Heart right ventricle (tissue), 16 donors: ENCODE measurements at regions not wholly inside any gene's neighbourhood (a gene's known extent, or its start where the extent isn't known, plus 50 kb on each side); places are given as distances from the start of the nearest gene placed in this dataset.

Source experiments
- ATAC-seq, 8 donors: fragments of 200-7000 bp; cut with Tn5 transposase; one replicate each; pipeline ENCODE4 v1.9.1; 2020; ENCODE audit warnings: mild to moderate bottlenecking in 8 of 8, moderate library complexity in 8 of 8, moderate number of reproducible peaks in 1 of 8
- DNase-seq, 2 donors: peaks; one replicate each; pipeline ENCODE4 v3.0.0-alpha.2; 2020
- H3K27ac ChIP-seq, 10 donors: fragments of 200-600 bp; sonication (generic) in 2 of 10; one replicate each; pipeline versions ENCODE4 v1.5.0 to v1.8.0; 2020 to 2022; ENCODE audit warnings: mild to moderate bottlenecking in 3 of 10
- H3K27me3 ChIP-seq, 7 donors: fragments of 200-600 bp; one replicate each; pipeline ENCODE4 v1.8.0; 2021 to 2022; ENCODE audit warnings: mild to moderate bottlenecking in 2 of 7
- H3K36me3 ChIP-seq, 9 donors: fragments of 200-600 bp; sonication (generic) in 1 of 9; one replicate each; pipeline versions ENCODE4 v1.5.0 to v1.8.0; 2020 to 2022; ENCODE audit warnings: mild to moderate bottlenecking in 2 of 9
- H3K4me1 ChIP-seq, 9 donors: fragments of 200-600 bp; sonication (generic) in 1 of 9; one replicate each; pipeline versions ENCODE4 v1.5.0 to v1.8.0; 2020 to 2022; ENCODE audit warnings: mild to moderate bottlenecking in 4 of 9
- H3K4me3 ChIP-seq, 10 donors: fragments of 200-600 bp; sonication (generic) in 2 of 10; one replicate each; pipeline versions ENCODE4 v1.5.0 to v1.8.0; 2020 to 2022; ENCODE audit warnings: mild to moderate bottlenecking in 7 of 10, moderate library complexity in 2 of 10
- H3K9me3 ChIP-seq, 11 donors: fragments of 200-600 bp in 10 of 11; sonication (generic) in 2 of 11; one replicate each; pipeline versions ENCODE4 v1.5.0 to v1.8.0; 2013 to 2022; ENCODE audit warnings: mild to moderate bottlenecking in 2 of 11, control low read depth in 1 of 11, moderate library complexity in 1 of 11
- WGBS, 2 donors: extraction: QIAGEN DNeasy Blood & Tissue Kit; methylation state at CpG; one replicate each; pipeline ENCODE4 v1.1.7; 2013; ENCODE audit warnings: inconsistent platforms in 1 of 2; 5-methylcytosine and 5-hydroxymethylcytosine counted together
- intact Hi-C, 10 donors: fragments of 100-400 bp; cut with DNase I; formaldehyde crosslinking; loops; one replicate each; pipeline versions ENCODE4 v1.11.1 to v1.14.2; 2022
- TF ChIP-seq, protein P1 (sequence below), 9 donors: fragments of 200-600 bp; sonication (generic) in 2 of 9; IDR thresholded peaks; one replicate each; pipeline versions ENCODE4 v1.5.0 to v1.8.0; 2021 to 2022; ENCODE audit warnings: antibody characterized with exemption in 9 of 9, mild to moderate bottlenecking in 5 of 9, moderate library complexity in 1 of 9
- donor health status: Arrhythmogenic right ventricular cardiomyopathy.
- donor health status: ischemic (EF 13 %, LVEDD 7.1; RV severe dilation, severe dysfunction).
- donor health status: healthy with polysubstance abuse.
- donor health status: DM: no; HTN: yes; CAD: no.
- donor health status: DM: no; HTN: no; CAD: no.
- donor health status: ischemic (EF 25% LVEDD 6.9; RV normal size, moderate dysfunction).
- donor health status: ischemic (EF 25% LVEDD 5.7; RV mildly dilated, moderate dysfunction).
- donor health status: healthy.
- donor health status: DM: yes; HTN: yes; CAD: no.
- donor health status: Ischemic cardiomyopathy.
- donor health status: ischemic (EF 35%, LVEDD 5.7; RV mildly dilated, moderate dysfunction).
- donor health status: nonischemic (EF 11% LVEDD 7.7; RV severe dilation, severe dysfunction).
- donor health status: DM: yes; HTN: yes; CAD: no.
- donor health status: PGD.
- donor health status: ischemic (EF 29% LVEDD 5.4; RV normal size, mild dysfunction).
- donor health status: nonischemic (EF 23%, LVEDD 6.1; RV moderate dilation, normal function).

DNA sequence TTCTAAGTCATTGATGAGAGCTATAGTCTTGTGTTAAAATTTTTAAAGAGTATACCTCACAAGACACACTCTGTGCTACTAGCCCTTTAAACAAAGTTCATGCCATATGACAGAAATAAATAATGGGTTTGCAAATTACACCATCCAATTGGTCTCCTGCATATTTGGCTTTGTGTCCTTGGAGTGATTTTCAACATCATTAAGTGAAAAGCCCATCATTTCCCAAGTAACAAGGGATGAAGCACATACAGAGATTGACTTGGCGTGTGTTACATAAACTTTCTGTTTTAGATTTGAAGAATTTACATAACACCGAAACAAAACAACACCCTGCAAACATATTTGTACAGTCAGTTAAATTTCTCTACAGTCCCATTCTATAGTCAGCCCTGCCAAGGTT is 216.9 kb upstream of the NEIL3 start:
- Histone ChIP-seq H3K27ac (no peak overlapping the region), H3K27me3 (no peaks in the 10 kb centered on the region), H3K4me3 (no peak overlapping the region), H3K9me3 (no peaks in the 10 kb centered on the region), H3K36me3 (no peaks in the 10 kb centered on the region), H3K4me1 (peaks cover 0 to 4% (median 0%) of the 10 kb centered on the region in 9 donors)
- TF ChIP-seq, protein P1, sequence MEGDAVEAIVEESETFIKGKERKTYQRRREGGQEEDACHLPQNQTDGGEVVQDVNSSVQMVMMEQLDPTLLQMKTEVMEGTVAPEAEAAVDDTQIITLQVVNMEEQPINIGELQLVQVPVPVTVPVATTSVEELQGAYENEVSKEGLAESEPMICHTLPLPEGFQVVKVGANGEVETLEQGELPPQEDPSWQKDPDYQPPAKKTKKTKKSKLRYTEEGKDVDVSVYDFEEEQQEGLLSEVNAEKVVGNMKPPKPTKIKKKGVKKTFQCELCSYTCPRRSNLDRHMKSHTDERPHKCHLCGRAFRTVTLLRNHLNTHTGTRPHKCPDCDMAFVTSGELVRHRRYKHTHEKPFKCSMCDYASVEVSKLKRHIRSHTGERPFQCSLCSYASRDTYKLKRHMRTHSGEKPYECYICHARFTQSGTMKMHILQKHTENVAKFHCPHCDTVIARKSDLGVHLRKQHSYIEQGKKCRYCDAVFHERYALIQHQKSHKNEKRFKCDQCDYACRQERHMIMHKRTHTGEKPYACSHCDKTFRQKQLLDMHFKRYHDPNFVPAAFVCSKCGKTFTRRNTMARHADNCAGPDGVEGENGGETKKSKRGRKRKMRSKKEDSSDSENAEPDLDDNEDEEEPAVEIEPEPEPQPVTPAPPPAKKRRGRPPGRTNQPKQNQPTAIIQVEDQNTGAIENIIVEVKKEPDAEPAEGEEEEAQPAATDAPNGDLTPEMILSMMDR (IDR thresholded peaks at IDR 0.05) = no peak
- WGBS, 2 donors = 90 to 98% methylated on average over 2 of the region's 2 CpGs
- ATAC-seq (no peak), DNase-seq (no peak)
- intact Hi-C loops = no loop called here

DNA sequence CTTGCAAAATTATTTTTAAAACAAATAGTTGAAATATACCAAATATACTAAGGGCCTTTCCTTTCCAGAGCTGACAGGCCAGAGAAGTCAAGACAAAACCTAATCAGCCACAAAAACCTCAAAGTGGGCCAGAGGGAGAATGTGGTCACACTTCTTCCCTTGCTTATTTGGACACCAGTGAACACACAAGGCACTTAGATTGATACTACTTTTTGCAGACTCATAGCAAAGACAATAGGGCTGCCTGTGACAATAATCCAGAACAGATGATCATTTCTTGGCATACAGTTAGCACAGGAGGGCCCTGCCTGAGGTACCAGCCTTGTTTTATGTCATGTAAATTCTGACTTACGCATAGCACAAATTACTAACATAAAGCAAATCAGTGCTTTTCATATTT is 215.7 kb upstream of the NEIL3 start:
- Histone ChIP-seq H3K27ac (no peak overlapping the region), H3K9me3 (no peaks in the 10 kb centered on the region), H3K27me3 (no peaks in the 10 kb centered on the region), H3K4me1 (peaks cover 0 to 4% (median 0%) of the 10 kb centered on the region in 9 donors), H3K4me3 (no peak overlapping the region), H3K36me3 (no peaks in the 10 kb centered on the region)
- 88 to 90% methylated on average over 1 of the region's 1 CpG for WGBS, 2 donors
- TF ChIP-seq, protein P1 (IDR thresholded peaks at IDR 0.05) = no peak
- no peak for ATAC-seq
- intact Hi-C loops = no loop called here
- no peak for DNase-seq

DNA sequence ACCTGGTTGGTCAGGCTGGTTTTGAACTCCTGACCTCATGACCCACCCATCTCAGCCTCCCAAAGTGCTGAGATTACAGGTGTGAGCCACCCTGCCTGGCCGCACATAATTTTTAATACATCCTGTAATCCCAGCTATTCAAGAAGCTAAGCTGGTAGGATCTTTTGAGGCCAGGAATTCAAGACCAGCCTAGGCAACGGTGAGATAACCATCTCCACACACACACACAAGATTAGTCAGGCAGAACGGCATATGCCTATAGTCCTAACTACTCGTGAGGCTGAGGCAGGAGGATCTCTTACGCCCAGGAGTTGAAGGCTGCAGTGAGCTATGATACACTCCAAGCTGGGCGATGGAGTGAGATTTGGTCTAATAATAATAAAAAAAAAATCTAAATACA is 212.4 kb upstream of the NEIL3 start:
- WGBS, 2 donors = 90 to 91% methylated on average over 6 of the region's 6 CpGs
- Histone ChIP-seq H3K4me1 (peaks cover 0 to 4% (median 0%) of the 10 kb centered on the region in 9 donors), H3K27ac (no peak overlapping the region), H3K27me3 (no peaks in the 10 kb centered on the region), H3K4me3 (no peak overlapping the region), H3K9me3 (no peaks in the 10 kb centered on the region), H3K36me3 (no peaks in the 10 kb centered on the region)
- DNase-seq (no peak), ATAC-seq (no peak)
- intact Hi-C loops = no loop called here
- TF ChIP-seq, protein P1 (IDR thresholded peaks at IDR 0.05) = no peak

DNA sequence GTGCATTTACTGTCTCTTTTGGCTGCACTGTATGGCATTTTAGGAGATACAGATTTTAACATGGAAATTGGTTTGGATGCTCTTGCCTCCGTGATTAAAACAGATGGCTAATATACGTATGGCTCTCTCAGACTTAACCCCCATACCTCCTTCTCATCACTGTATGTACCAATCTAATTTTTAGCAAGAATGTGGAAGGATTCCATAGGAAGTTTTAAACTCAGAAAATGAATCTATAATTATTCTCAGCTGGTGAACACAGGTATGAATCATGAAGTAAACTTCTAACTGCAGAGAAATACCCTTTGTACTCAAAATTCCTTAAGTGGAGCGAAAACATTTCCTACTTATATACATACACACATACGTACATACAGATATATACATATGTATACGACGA is 210.5 kb upstream of the NEIL3 start:
- TF ChIP-seq, protein P1 (IDR thresholded peaks at IDR 0.05) = no peak
- Histone ChIP-seq H3K27ac (no peak overlapping the region), H3K9me3 (no peaks in the 10 kb centered on the region), H3K27me3 (no peaks in the 10 kb centered on the region), H3K4me1 (peaks cover 0 to 2% (median 0%) of the 10 kb centered on the region in 9 donors), H3K36me3 (no peaks in the 10 kb centered on the region), H3K4me3 (no peak overlapping the region)
- DNase-seq (no peak), ATAC-seq (no peak)
- intact Hi-C loops = no loop called here
- 93% methylated on average over 6 of the region's 6 CpGs for WGBS, 2 donors

DNA sequence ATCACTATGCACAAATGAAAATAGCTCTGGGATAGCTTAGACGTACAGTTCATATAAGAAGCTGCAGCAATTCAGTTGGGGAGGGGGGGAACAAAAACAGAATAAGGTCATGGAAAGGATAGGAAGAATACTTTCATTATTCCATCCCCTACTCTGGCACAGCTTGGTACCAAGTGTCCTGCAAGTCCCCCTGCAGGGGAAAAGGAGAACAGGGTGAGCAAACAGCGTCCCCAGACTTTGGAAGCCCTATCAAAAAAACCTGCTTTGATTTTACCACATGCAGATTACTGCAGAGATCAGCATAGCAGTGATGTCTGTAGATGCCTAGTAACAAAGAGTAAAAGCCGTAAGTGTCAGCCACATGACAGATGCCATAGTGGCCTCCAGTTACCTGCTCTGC is 209.4 kb upstream of the NEIL3 start:
- WGBS, 2 donors = 87 to 88% methylated on average over 3 of the region's 3 CpGs
- no peaks in the 10 kb centered on the region for H3K27me3 ChIP-seq
- H3K27ac ChIP-seq = no peak overlapping the region
- no peaks in the 10 kb centered on the region for H3K36me3 ChIP-seq
- intact Hi-C loops = no loop called here
- no peak for DNase-seq
- TF ChIP-seq, protein P1 (IDR thresholded peaks at IDR 0.05) = no peak
- H3K4me1 ChIP-seq = no peaks in the 10 kb centered on the region
- ATAC-seq = no peak
- H3K9me3 ChIP-seq = no peaks in the 10 kb centered on the region
- H3K4me3 ChIP-seq = no peak overlapping the region
